Endothelial cell of umbilical vein (primary cell): ENCODE measurements at regions not wholly inside any gene's neighbourhood (a gene's known extent, or its start where the extent isn't known, plus 50 kb on each side); places are given as distances from the start of the nearest gene placed in this dataset.

Experiments used
- BruUV-seq: library from RNA; stranded (reverse); fragments of 400-500 nt; replicated peaks from 2 replicates; lab custom pipeline; 2021; lab: Mats Ljungman, UMichigan
- CTCF ChIA-PET: fragments of 300-600, 350-600 bp; sonication (Branson Sonifier 250); formaldehyde crosslinking; loops from one replicate; lab custom pipeline; 2021; ENCODE audit warnings: antibody characterized with exemption, inconsistent platforms; lab: Charles Lee
- POLR2A ChIA-PET: fragments of 300-600, 350-600 bp; sonication (Branson Sonifier 250); formaldehyde crosslinking; loops from one replicate; lab custom pipeline; 2021; ENCODE audit warnings: antibody characterized with exemption, inconsistent platforms; lab: Charles Lee
- DNase-seq: peaks from one replicate; pipeline ENCODE4 v3.0.0-alpha.2; 2011; ENCODE audit warnings: low read depth, low spot score
- FAIRE-seq: peaks from 2 replicates; lab custom pipeline; 2011; peaks lifted over from hg19 to GRCh38; lab: Jason Lieb, UNC
- H2AFZ ChIP-seq: 2 replicates; pipeline ENCODE4 v1.6.0; 2012; ENCODE audit warnings: low read depth, low read length, control low read depth, inconsistent platforms
- H3K27ac ChIP-seq: 2 replicates; pipeline ENCODE4 v1.5.1; 2011; ENCODE audit warnings: low read depth, mild to moderate bottlenecking, control low read depth, low read length, moderate library complexity; ENCODE audit not compliant: insufficient read depth
- H3K27me3 ChIP-seq, 2 experiments: 2 replicates each; pipeline versions ENCODE4 v1.6.0 to v1.6.1; 2011; ENCODE audit warnings: low read length in 2 of 2, mixed read lengths in 1 of 2; ENCODE audit not compliant: control insufficient read depth in 2 of 2, insufficient read depth in 2 of 2
- H3K36me3 ChIP-seq, 2 experiments: 2 replicates in 1 of 2; 3 replicates in 1 of 2; pipeline ENCODE4 v1.5.1; 2011; ENCODE audit warnings: low read length in 2 of 2, mild to moderate bottlenecking in 1 of 2, moderate library complexity in 1 of 2; ENCODE audit not compliant: control insufficient read depth in 2 of 2, insufficient read depth in 2 of 2; ENCODE audit errors: extremely low read depth in 1 of 2
- H3K4me1 ChIP-seq: 3 replicates; pipeline ENCODE4 v1.5.1; 2011; ENCODE audit warnings: mild to moderate bottlenecking, low read length; ENCODE audit not compliant: control insufficient read depth, insufficient read depth; ENCODE audit errors: extremely low read depth
- H3K4me2 ChIP-seq: 2 replicates; pipeline ENCODE4 v1.6.1; 2011; ENCODE audit warnings: low read length, control low read depth, mixed read lengths; ENCODE audit not compliant: insufficient read depth
- H3K4me3 ChIP-seq, 3 experiments: fragments of 200-600 bp in 1 of 3; sonication (generic), shearing (Covaris generic) in 1 of 3; replicated peaks in 1 of 3; 2 replicates each; pipeline ENCODE4 v1.5.1; 2011 to 2016; ENCODE audit warnings: control low read depth in 3 of 3, low read length in 3 of 3, mild to moderate bottlenecking in 2 of 3, inconsistent platforms in 1 of 3, low read depth in 1 of 3, moderate library complexity in 1 of 3; ENCODE audit not compliant: insufficient read depth in 1 of 3
- H3K79me2 ChIP-seq: 2 replicates; pipeline ENCODE4 v1.6.0; 2012; ENCODE audit warnings: low read length, inconsistent platforms; ENCODE audit not compliant: control insufficient read depth, insufficient read depth
- H3K9ac ChIP-seq: replicated peaks from 2 replicates; pipeline ENCODE3; 2011; ENCODE audit warnings: low read length, control low read depth; ENCODE audit not compliant: insufficient read depth; ENCODE audit errors: extremely low read depth
- H3K9me1 ChIP-seq: replicated peaks from 3 replicates; pipeline ENCODE4 v1.6.0; 2011; ENCODE audit warnings: mild to moderate bottlenecking, low read length; ENCODE audit not compliant: control insufficient read depth, insufficient read depth; ENCODE audit errors: extremely low read depth
- H3K9me3 ChIP-seq: replicated peaks from 2 replicates; pipeline ENCODE4 v1.5.1; 2012; ENCODE audit warnings: low read length, inconsistent platforms; ENCODE audit not compliant: control insufficient read depth, insufficient read depth
- H4K20me1 ChIP-seq: replicated peaks from 2 replicates; pipeline ENCODE3; 2011; ENCODE audit warnings: mild to moderate bottlenecking, low read length; ENCODE audit not compliant: control insufficient read depth, insufficient read depth; ENCODE audit errors: extremely low read depth
- CTCF ChIP-seq, 2 donors: IDR thresholded peaks; 1 replicate in 1 of 2; 2 replicates in 1 of 2; pipeline ENCODE4 v1.5.1; 2011; ENCODE audit warnings: low read length in 2 of 2, mild to moderate bottlenecking in 2 of 2, moderate library complexity in 2 of 2, control low read depth in 1 of 2, inconsistent platforms in 1 of 2, low read depth in 1 of 2; ENCODE audit not compliant: insufficient read depth in 1 of 2; ENCODE audit errors: extremely low read depth in 1 of 2
- EZH2 ChIP-seq: IDR thresholded peaks from 2 replicates; pipeline ENCODE4 v1.6.1; 2012; ENCODE audit warnings: borderline replicate concordance, low read depth, mild to moderate bottlenecking, moderate library complexity, low read length, inconsistent platforms; ENCODE audit not compliant: severe bottlenecking
- FOS ChIP-seq: IDR thresholded peaks from 2 replicates; pipeline ENCODE4 v1.6.1; 2011; ENCODE audit warnings: mild to moderate bottlenecking, low read length, moderate library complexity, borderline replicate concordance; ENCODE audit not compliant: insufficient read depth
- GATA2 ChIP-seq: IDR thresholded peaks from 2 replicates; pipeline ENCODE4 v1.7.0; 2011; ENCODE audit warnings: low read depth, mild to moderate bottlenecking, moderate library complexity, mixed read lengths, low read length; ENCODE audit not compliant: insufficient read length, insufficient read depth
- JUN ChIP-seq: IDR thresholded peaks from 2 replicates; pipeline ENCODE4 v1.6.1; 2011; ENCODE audit warnings: borderline replicate concordance, low read depth; ENCODE audit not compliant: insufficient read length, insufficient read depth
- MAX ChIP-seq: IDR thresholded peaks from 2 replicates; pipeline ENCODE4 v1.6.1; 2011; ENCODE audit not compliant: insufficient read depth, insufficient read length
- MYC ChIP-seq: IDR thresholded peaks from one replicate; pipeline ENCODE4 v1.6.1; 2011; ENCODE audit warnings: mild to moderate bottlenecking, low read depth, low read length
- POLR2A ChIP-seq: IDR thresholded peaks from 2 replicates; pipeline ENCODE4 v1.6.1; 2012; ENCODE audit warnings: low read depth, mild to moderate bottlenecking, control low read depth, low read length
- POLR2AphosphoS5 ChIP-seq: IDR thresholded peaks from 2 replicates; pipeline ENCODE4 v1.6.1; 2012; ENCODE audit warnings: low read depth, mild to moderate bottlenecking, control low read depth, low read length, moderate library complexity; ENCODE audit not compliant: insufficient read depth
- dilution Hi-C: fragments of 300-500 bp; cut with MboI; formaldehyde crosslinking; loops from one replicate; pipeline ENCODE4 v1.15.0; 2019; ENCODE audit warnings: low sequenced_read_pairs; ENCODE audit not compliant: extremely low pct_ligation_motif_present
- intact Hi-C: fragments of 100-400 bp; cut with micrococcal nuclease; formaldehyde crosslinking; loops from one replicate; pipeline ENCODE4 v1.10.0; 2022

- POLR2A ChIA-PET: no interaction called here
- no peak for FAIRE-seq
- BruUV-seq: no TSS peak
- no peaks in the 10 kb centered on the region for H3K9me1 ChIP-seq
- no peaks in the 10 kb centered on the region for H3K27me3 ChIP-seq
- H3K4me1 ChIP-seq: no peaks in the 10 kb centered on the region
- CTCF ChIA-PET: no interaction called here
- H3K27ac ChIP-seq: no peak overlapping the region
- TF ChIP-seq GATA2 (no peak), EZH2 (no peak), CTCF (IDR thresholded peaks at IDR 0.05; ENCODE audit: extremely low read depth in 1 of 2, insufficient read depth in 1 of 2, low read depth in 1 of 2, low read length in 2 of 2) (no peak), FOS (no peak), MYC (no peak), POLR2A (no peak), JUN (no peak), POLR2AphosphoS5 (no peak), MAX (no peak)
- no peak for DNase-seq
- intact Hi-C loops (no loop called here), dilution Hi-C loops (no loop called here)
- H3K9ac ChIP-seq: no peak overlapping the region
- no peaks in the 10 kb centered on the region for H3K79me2 ChIP-seq
- H3K4me2 ChIP-seq: no peak overlapping the region
- H3K36me3 ChIP-seq: no peaks in the 10 kb centered on the region
- no peaks in the 10 kb centered on the region for H4K20me1 ChIP-seq
- H3K9me3 ChIP-seq: no peaks in the 10 kb centered on the region
- no peak overlapping the region for H2AFZ ChIP-seq
- no peak overlapping the region for H3K4me3 ChIP-seq
Observed at GRCh38 chr2:21376864-21377263, 253.1 kb downstream of the TDRD15 start.
